ENCODE measurements at regions not wholly inside any gene's neighbourhood (a gene's known extent, or its start where the extent isn't known, plus 50 kb on each side); places are given as distances from the start of the nearest gene placed in this dataset.

DNA sequence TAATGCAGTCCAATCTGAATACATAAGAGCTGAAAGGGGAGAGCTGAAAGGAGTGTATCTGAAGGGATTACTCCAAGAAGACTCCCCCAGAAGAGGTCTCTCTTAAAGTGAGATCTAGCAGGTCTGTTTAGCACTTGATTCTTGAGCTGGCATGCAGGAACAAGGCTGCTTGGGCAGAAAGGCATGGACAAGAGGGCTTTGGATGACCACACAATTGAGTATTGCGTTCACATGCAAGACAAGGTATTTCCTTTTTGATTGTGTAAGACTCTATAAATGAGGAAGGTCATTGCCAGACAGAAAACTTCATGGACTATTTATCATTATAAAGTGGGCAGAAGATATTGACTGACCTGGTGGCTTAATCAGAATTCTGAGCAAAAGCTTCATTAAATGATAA, 145.5 kb upstream of the AFF2 start:
- no peak for DNase-seq (ENCODE audit: low spot score)
- H3K4me3 Mint-ChIP-seq (ENCODE audit: unreplicated experiment) = no peak overlapping the region
- TF ChIP-seq, protein P1, sequence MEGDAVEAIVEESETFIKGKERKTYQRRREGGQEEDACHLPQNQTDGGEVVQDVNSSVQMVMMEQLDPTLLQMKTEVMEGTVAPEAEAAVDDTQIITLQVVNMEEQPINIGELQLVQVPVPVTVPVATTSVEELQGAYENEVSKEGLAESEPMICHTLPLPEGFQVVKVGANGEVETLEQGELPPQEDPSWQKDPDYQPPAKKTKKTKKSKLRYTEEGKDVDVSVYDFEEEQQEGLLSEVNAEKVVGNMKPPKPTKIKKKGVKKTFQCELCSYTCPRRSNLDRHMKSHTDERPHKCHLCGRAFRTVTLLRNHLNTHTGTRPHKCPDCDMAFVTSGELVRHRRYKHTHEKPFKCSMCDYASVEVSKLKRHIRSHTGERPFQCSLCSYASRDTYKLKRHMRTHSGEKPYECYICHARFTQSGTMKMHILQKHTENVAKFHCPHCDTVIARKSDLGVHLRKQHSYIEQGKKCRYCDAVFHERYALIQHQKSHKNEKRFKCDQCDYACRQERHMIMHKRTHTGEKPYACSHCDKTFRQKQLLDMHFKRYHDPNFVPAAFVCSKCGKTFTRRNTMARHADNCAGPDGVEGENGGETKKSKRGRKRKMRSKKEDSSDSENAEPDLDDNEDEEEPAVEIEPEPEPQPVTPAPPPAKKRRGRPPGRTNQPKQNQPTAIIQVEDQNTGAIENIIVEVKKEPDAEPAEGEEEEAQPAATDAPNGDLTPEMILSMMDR (IDR thresholded peaks at IDR 0.05; ENCODE audit: unreplicated experiment) = no peak
- H3K4me1 Mint-ChIP-seq (ENCODE audit: unreplicated experiment) = no peaks in the 10 kb centered on the region
- no peaks in the 10 kb centered on the region for H3K9me3 Mint-ChIP-seq (ENCODE audit: unreplicated experiment)
- H3K27ac Mint-ChIP-seq (ENCODE audit: unreplicated experiment) = no peak overlapping the region
- no peaks in the 10 kb centered on the region for H3K27me3 Mint-ChIP-seq (ENCODE audit: unreplicated experiment)
- H3K36me3 Mint-ChIP-seq (ENCODE audit: low read depth, unreplicated experiment) = no peaks in the 10 kb centered on the region

DNA sequence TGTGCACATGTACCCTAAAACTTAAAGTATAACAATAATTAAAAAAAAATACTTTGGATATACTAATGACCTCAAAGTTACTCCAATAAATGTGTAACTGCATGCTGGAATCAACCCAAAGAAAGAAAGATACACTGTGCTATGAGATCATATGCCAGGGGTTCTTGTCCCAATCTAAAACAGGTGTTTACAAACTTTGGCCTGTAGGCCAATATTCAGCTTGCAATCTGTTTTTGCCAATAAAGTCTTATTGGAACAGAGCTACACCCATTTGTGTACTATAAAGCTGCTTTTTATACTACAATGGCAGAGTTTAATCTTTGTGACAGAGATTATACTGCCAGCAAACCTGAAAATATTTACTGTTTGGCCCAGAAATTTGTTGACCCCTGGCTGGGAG, 138.8 kb upstream of the AFF2 start:
- no peaks in the 10 kb centered on the region for H3K4me1 Mint-ChIP-seq (ENCODE audit: unreplicated experiment)
- no peak overlapping the region for H3K27ac Mint-ChIP-seq (ENCODE audit: unreplicated experiment)
- H3K4me3 Mint-ChIP-seq (ENCODE audit: unreplicated experiment) = no peak overlapping the region
- TF ChIP-seq, protein P1 (IDR thresholded peaks at IDR 0.05; ENCODE audit: unreplicated experiment) = no peak
- H3K36me3 Mint-ChIP-seq (ENCODE audit: low read depth, unreplicated experiment) = no peaks in the 10 kb centered on the region
- H3K27me3 Mint-ChIP-seq (ENCODE audit: unreplicated experiment) = no peaks in the 10 kb centered on the region
- no peak for DNase-seq (ENCODE audit: low spot score)
- H3K9me3 Mint-ChIP-seq (ENCODE audit: unreplicated experiment) = no peaks in the 10 kb centered on the region

DNA sequence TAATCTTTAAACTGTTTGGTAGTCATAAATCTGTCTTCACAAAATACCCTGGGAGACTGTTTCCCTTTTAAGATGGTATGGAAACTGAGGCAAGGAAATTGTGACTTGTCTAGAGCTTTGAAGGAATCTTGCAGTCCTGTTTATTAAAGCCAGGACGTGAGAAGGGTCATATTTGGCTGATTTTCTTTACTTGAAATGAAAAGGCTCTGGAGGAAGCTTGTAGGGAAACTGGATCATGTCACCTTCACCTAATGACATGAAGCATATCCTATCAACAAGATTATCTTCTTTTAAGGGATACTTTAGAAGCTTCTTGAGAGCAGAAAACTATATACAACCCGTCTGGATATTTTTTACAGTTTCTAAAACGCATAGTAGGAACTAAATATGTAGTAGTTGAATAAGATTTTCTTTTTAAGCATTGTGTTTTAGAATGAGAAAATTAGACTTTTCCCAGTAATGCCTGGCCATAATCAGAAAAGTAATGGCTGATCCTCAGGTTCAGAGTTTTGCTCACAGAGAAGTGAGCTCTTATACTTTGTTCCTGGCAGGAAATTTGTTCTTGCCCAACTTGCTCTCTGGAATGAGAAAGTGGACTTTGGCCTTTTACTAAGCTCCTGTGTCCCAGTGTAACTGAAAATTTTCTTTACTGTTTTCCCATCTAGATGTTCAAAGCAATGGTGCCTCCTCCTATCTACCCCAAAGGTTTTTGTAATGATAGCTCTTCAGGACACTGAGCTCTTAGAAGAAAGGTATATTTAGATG, 136.8 kb upstream of the AFF2 start:
- Mint-ChIP-seq H3K36me3 (ENCODE audit: low read depth, unreplicated experiment) (no peaks in the 10 kb centered on the region), H3K4me3 (ENCODE audit: unreplicated experiment) (no peak overlapping the region), H3K9me3 (ENCODE audit: unreplicated experiment) (no peaks in the 10 kb centered on the region), H3K4me1 (ENCODE audit: unreplicated experiment) (no peaks in the 10 kb centered on the region), H3K27ac (ENCODE audit: unreplicated experiment) (no peak overlapping the region), H3K27me3 (ENCODE audit: unreplicated experiment) (no peaks in the 10 kb centered on the region)
- TF ChIP-seq, protein P1 (IDR thresholded peaks at IDR 0.05; ENCODE audit: unreplicated experiment) = no peak
- no peak for DNase-seq (ENCODE audit: low spot score)

DNA sequence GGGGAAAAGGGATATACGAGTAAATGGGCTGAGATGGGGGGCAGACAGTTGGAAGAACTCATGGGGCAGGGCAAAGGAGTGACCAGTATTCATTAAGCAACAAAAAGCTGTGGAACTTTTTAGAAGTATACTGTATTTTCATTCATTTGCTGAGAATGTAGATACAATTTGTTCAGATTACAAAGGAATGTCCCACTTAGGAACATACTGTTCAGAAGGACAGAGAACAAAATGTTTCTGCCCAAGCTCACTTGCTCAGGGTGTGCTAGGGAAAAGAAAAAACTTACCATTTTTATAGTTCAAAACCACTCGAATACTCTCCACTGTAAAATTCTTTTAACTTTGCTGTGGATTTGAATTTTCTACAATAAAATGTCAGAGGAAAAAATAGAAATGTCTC, 135.2 kb upstream of the AFF2 start:
- TF ChIP-seq, protein P1 (IDR thresholded peaks at IDR 0.05; ENCODE audit: unreplicated experiment) = no peak
- Mint-ChIP-seq H3K4me1 (ENCODE audit: unreplicated experiment) (no peaks in the 10 kb centered on the region), H3K4me3 (ENCODE audit: unreplicated experiment) (no peak overlapping the region), H3K9me3 (ENCODE audit: unreplicated experiment) (no peaks in the 10 kb centered on the region), H3K27me3 (ENCODE audit: unreplicated experiment) (no peaks in the 10 kb centered on the region), H3K27ac (ENCODE audit: unreplicated experiment) (no peak overlapping the region), H3K36me3 (ENCODE audit: low read depth, unreplicated experiment) (no peaks in the 10 kb centered on the region)
- no peak for DNase-seq (ENCODE audit: low spot score)

DNA sequence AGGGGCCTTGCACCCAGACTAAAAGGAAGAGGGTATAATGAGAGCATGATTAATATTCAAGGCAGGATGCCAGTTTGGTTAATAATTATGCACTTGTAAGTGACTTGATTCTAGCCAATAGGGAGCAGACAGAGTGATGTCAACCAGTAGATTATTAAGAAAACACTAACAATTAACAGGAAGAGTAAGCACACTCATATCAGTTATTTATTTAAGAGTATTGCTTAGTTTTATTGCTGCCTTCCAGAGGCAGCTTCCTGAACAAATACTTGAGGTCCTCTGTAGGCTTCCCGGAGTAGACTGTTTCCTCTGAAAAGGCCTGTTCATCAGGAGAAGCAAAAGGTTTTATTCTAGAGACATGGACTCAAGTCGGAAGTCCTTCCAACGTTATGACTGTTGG, 129.1 kb upstream of the AFF2 start:
- TF ChIP-seq, protein P1 (IDR thresholded peaks at IDR 0.05; ENCODE audit: unreplicated experiment) = no peak
- no peak for DNase-seq (ENCODE audit: low spot score)
- Mint-ChIP-seq H3K4me1 (ENCODE audit: unreplicated experiment) (no peaks in the 10 kb centered on the region), H3K4me3 (ENCODE audit: unreplicated experiment) (no peak overlapping the region), H3K36me3 (ENCODE audit: low read depth, unreplicated experiment) (no peaks in the 10 kb centered on the region), H3K9me3 (ENCODE audit: unreplicated experiment) (no peaks in the 10 kb centered on the region), H3K27me3 (ENCODE audit: unreplicated experiment) (no peaks in the 10 kb centered on the region), H3K27ac (ENCODE audit: unreplicated experiment) (no peak overlapping the region)
